K562 (cell line): ENCODE measurements at regions not wholly inside any gene's neighbourhood (a gene's known extent, or its start where the extent isn't known, plus 50 kb on each side); places are given as distances from the start of the nearest gene placed in this dataset.

ENCODE experiments used
- ATAC-seq: fragments of 200-7000 bp; cut with Tn5 transposase; 3 replicates; pipeline ENCODE4 v1.9.1; 2020; ENCODE audit warnings: moderate library complexity
- BruUV-seq: library from RNA; stranded (reverse); fragments of 400-500 nt; replicated peaks from 2 replicates; lab custom pipeline; 2021; lab: Mats Ljungman, UMichigan
- CTCF ChIA-PET: fragments of 300-600 bp; formaldehyde crosslinking; extraction: SDS; loops from one replicate; lab custom pipeline; 2021; ENCODE audit warnings: low intra/inter-chr PET ratio; lab: Yijun Ruan, JAX
- POLR2A ChIA-PET: fragments of 300-600, 350-650 bp; sonication (Branson Sonifier 250); formaldehyde crosslinking; extraction: SDS; loops from one replicate; lab custom pipeline; 2021; ENCODE audit warnings: antibody characterized with exemption, inconsistent platforms; lab: Yijun Ruan, JAX
- DNase-seq, 4 experiments: peaks; one replicate each; pipeline versions ENCODE4 v3.0.0 to v3.0.0-alpha.2; 2011 to 2018; ENCODE audit warnings: low spot score in 3 of 4, mixed read lengths in 3 of 4; ENCODE audit errors: extremely low read depth in 1 of 4
- FAIRE-seq: peaks from 2 replicates; lab custom pipeline; 2011; peaks lifted over from hg19 to GRCh38; lab: Jason Lieb, UNC
- H2AFZ ChIP-seq: 2 replicates; pipeline ENCODE4 v1.6.0; 2011; ENCODE audit warnings: low read depth, low read length, control low read depth, inconsistent platforms
- H3K27ac ChIP-seq: fragments of 200-600 bp; 3 replicates; pipeline ENCODE4 v1.8.0; 2011; ENCODE audit warnings: low read depth, mild to moderate bottlenecking, control low read depth, inconsistent platforms, low read length, moderate library complexity, mixed read lengths; ENCODE audit errors: extremely low read depth
- H3K27me3 ChIP-seq, 2 experiments: fragments of 300-600 bp in 1 of 2; 2 replicates in 1 of 2; 3 replicates in 1 of 2; pipeline versions ENCODE4 v1.6.0 to v1.8.0; 2011; ENCODE audit warnings: inconsistent platforms in 2 of 2, low read length in 2 of 2, mild to moderate bottlenecking in 1 of 2, mixed read lengths in 1 of 2, moderate library complexity in 1 of 2; ENCODE audit not compliant: control insufficient read depth in 2 of 2, insufficient read depth in 2 of 2
- H3K36me3 ChIP-seq: fragments of 300-600 bp; 3 replicates; pipeline ENCODE4 v1.8.0; 2011; ENCODE audit warnings: mild to moderate bottlenecking, low read length, inconsistent platforms; ENCODE audit not compliant: control insufficient read depth, insufficient read depth
- H3K4me1 ChIP-seq, 2 experiments: fragments of 200-600 bp in 1 of 2; replicated peaks in 1 of 2; 2 replicates in 1 of 2; 3 replicates in 1 of 2; pipeline versions ENCODE4 v1.5.1 to v1.8.0; 2011; ENCODE audit warnings: inconsistent platforms in 2 of 2, low read length in 2 of 2, mild to moderate bottlenecking in 1 of 2, mixed read lengths in 1 of 2, moderate library complexity in 1 of 2; ENCODE audit not compliant: control insufficient read depth in 2 of 2, insufficient read depth in 2 of 2
- H3K4me2 ChIP-seq: 2 replicates; pipeline ENCODE4 v1.6.1; 2011; ENCODE audit warnings: low read length, control low read depth, inconsistent platforms, mixed read lengths; ENCODE audit not compliant: insufficient read depth
- H3K4me3 ChIP-seq: fragments of 200-600 bp; sonication (generic), shearing (Covaris generic); 2 replicates; pipeline ENCODE4 v1.5.1; 2016; ENCODE audit warnings: control low read depth, inconsistent platforms
- H3K79me2 ChIP-seq: fragments of 200-600 bp; 3 replicates; pipeline ENCODE4 v1.8.0; 2011; ENCODE audit warnings: low read length, inconsistent platforms; ENCODE audit not compliant: control insufficient read depth, insufficient read depth
- H3K9ac ChIP-seq, 2 experiments: 2 replicates each; pipeline versions ENCODE4 v1.6.0 to v1.6.1; 2011; ENCODE audit warnings: low read depth in 2 of 2, low read length in 2 of 2, control low read depth in 1 of 2, inconsistent platforms in 1 of 2, mild to moderate bottlenecking in 1 of 2, mixed read lengths in 1 of 2; ENCODE audit not compliant: insufficient read depth in 1 of 2
- H3K9me1 ChIP-seq: one replicate; pipeline ENCODE4 v1.6.0; 2011; ENCODE audit warnings: inconsistent platforms, mild to moderate bottlenecking, low read length, moderate library complexity; ENCODE audit not compliant: control insufficient read depth, insufficient read depth
- H3K9me3 ChIP-seq: replicated peaks from 2 replicates; pipeline ENCODE4 v1.5.1; 2011; ENCODE audit warnings: low read depth, low read length, inconsistent platforms; ENCODE audit not compliant: control insufficient read depth, insufficient read depth
- H4K20me1 ChIP-seq: replicated peaks from 2 replicates; pipeline ENCODE4 v1.6.1; 2011; ENCODE audit warnings: low read length, inconsistent platforms, mixed read lengths; ENCODE audit not compliant: control insufficient read depth, insufficient read depth
- ATF2 ChIP-seq: sonication (generic); formaldehyde crosslinking; IDR thresholded peaks from 2 replicates; pipeline ENCODE4 v1.8.1; 2022; ENCODE audit warnings: missing genetic modification reagents
- CREM ChIP-seq: IDR thresholded peaks from 2 replicates; pipeline ENCODE4 v1.6.1; 2014; ENCODE audit warnings: antibody characterized with exemption, low read depth
- DEAF1 ChIP-seq: fragments of 450-650 bp; formaldehyde crosslinking; IDR thresholded peaks from 2 replicates; pipeline ENCODE4 v1.4.0; 2020; ENCODE audit warnings: mild to moderate bottlenecking, moderate library complexity
- HDGF ChIP-seq: fragments of 450-650 bp; IDR thresholded peaks from 2 replicates; pipeline ENCODE4 v1.6.1; 2016
- HNRNPH1 ChIP-seq: fragments of 200-400 bp; formaldehyde crosslinking; optimal IDR thresholded peaks from 2 replicates; pipeline ENCODE3; 2017; ENCODE audit warnings: low read depth, mild to moderate bottlenecking, low read length, moderate library complexity
- HSF4 ChIP-seq: fragments of 250-450 bp; sonication (Bioruptor Pico); IDR thresholded peaks from 2 replicates; pipeline ENCODE4 v2.1.2; 2022; ENCODE audit warnings: mild to moderate bottlenecking, moderate library complexity, borderline replicate concordance
- MCM5 ChIP-seq: fragments of 450-650 bp; IDR thresholded peaks from 2 replicates; pipeline ENCODE4 v1.6.1; 2016; ENCODE audit warnings: low read depth
- NFIC ChIP-seq: fragments of 450-650 bp; IDR thresholded peaks from 2 replicates; pipeline ENCODE4 v1.6.1; 2017; ENCODE audit warnings: mild to moderate bottlenecking, inconsistent platforms
- PCBP2 ChIP-seq: fragments of 200-400 bp; formaldehyde crosslinking; IDR thresholded peaks from 2 replicates; pipeline ENCODE4 v1.6.1; 2018; ENCODE audit warnings: low read length, low read depth, mild to moderate bottlenecking, moderate library complexity; ENCODE audit not compliant: poor library complexity, severe bottlenecking
- PTBP1 ChIP-seq: fragments of 200-400 bp; formaldehyde crosslinking; IDR thresholded peaks from 2 replicates; pipeline ENCODE4 v1.6.1; 2017; ENCODE audit warnings: low read depth, low read length
- RNF2 ChIP-seq: sonication (generic); IDR thresholded peaks from 2 replicates; pipeline ENCODE4 v1.6.1; 2016
- SRSF1 ChIP-seq: fragments of 200-400 bp; formaldehyde crosslinking; IDR thresholded peaks from 2 replicates; pipeline ENCODE4 v1.6.1; 2017; ENCODE audit warnings: mild to moderate bottlenecking, low read depth, low read length, moderate library complexity
- ZNF561 ChIP-seq: fragments of 450-650 bp; formaldehyde crosslinking; conservative IDR thresholded peaks from 2 replicates; pipeline ENCODE4 v1.4.0; 2020; ENCODE audit warnings: mild to moderate bottlenecking, moderate library complexity
- ZNF639 ChIP-seq, 2 experiments: fragments of 200-800 bp in 1 of 2; sonication (Bioruptor generic) in 1 of 2; sonication (generic) in 1 of 2; formaldehyde crosslinking in 1 of 2; IDR thresholded peaks in 1 of 2; conservative IDR thresholded peaks in 1 of 2; 2 replicates each; pipeline versions ENCODE4 v1.5.0 to v1.6.1; 2016 to 2020; ENCODE audit warnings: missing compliant biosample characterization in 1 of 2, missing genetic modification characterization in 1 of 2, missing genetic modification reagents in 1 of 2
- ZNF778 ChIP-seq: fragments of 450-650 bp; formaldehyde crosslinking; IDR thresholded peaks from 2 replicates; pipeline ENCODE4 v1.4.0; 2020; ENCODE audit warnings: mild to moderate bottlenecking, moderate library complexity
- WGBS: fragments of 100-300 bp; shearing (Covaris generic); methylation state at CpG from one replicate; pipeline ENCODE4 v1.1.6; 2016; ENCODE audit warnings: low coverage, mixed read lengths; ENCODE audit not compliant: insufficient coverage; ENCODE audit errors: missing lambda C conversion rate; 5-methylcytosine and 5-hydroxymethylcytosine counted together
- in situ Hi-C: fragments of 300-500 bp; cut with MboI; formaldehyde crosslinking; loops from 4 replicates; pipeline ENCODE4 v1.15.0; 2018; ENCODE audit warnings: inconsistent platforms, mixed read lengths
- intact Hi-C: fragments of 100-400 bp; cut with micrococcal nuclease; formaldehyde crosslinking; loops from 2 replicates; pipeline ENCODE4 v1.14.2; 2022

DNA sequence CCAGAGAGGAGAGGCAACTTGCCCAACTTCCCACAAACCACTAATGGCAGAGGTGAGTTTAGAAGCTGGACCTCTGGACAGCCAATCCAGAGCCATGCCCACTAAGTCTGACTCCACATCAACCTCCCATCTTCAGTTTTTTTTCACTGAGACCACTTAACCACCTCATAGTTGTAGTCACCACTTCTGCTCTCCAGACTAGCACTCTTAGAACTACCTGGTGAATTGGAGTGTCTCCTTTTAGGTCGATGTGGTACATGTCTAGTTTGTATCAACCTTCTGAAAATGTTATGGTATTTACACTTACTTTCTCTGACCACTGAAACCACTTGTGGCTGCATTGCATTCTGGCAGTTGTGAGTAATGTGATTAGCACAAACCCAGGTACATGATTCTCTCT lies 743.6 kb upstream of the FANCL start (continued):
- no peak for TF ChIP-seq ATF2 (CRISPR knock-in tag)
- no peak for TF ChIP-seq HNRNPH1
- no peak for TF ChIP-seq HSF4 (CRISPR knock-in tag)
- TF ChIP-seq SRSF1 = no peak

DNA sequence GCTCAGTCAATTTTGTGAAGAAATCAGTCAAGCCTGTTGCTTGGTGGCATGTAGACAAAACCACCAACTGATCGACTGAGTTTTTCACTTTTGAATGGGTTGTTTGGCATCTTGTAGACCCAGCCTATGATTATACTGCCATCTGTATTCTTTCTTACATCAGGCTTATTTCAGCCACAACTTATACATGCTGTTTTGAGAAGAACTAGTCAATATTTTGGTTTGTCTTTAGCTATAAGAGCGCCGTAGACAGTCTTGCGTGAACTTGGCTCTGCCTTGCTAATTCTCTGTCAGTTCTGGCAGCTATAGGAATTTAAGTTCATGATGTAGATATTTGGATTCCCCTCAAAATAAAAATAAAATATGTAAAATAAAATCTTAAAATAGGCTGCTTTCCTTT lies 742.0 kb upstream of the FANCL start:
- no peak for FAIRE-seq
- Histone ChIP-seq H3K27ac (no peak overlapping the region), H3K4me2 (no peak overlapping the region), H3K36me3 (no peaks in the 10 kb centered on the region), H3K79me2 (no peaks in the 10 kb centered on the region), H2AFZ (no peak overlapping the region), H3K9ac (no peak overlapping the region), H3K4me3 (no peak overlapping the region), H3K27me3 (no peaks in the 10 kb centered on the region), H3K9me1 (no peaks in the 10 kb centered on the region), H3K9me3 (no peaks in the 10 kb centered on the region), H4K20me1 (no peaks in the 10 kb centered on the region), H3K4me1 (no peaks in the 10 kb centered on the region)
- no peak for DNase-seq
- BruUV-seq = no TSS peak
- in situ Hi-C loops = no loop called here
- intact Hi-C loops = no loop called here
- no peak for ATAC-seq
- ChIA-PET POLR2A (no interaction called here), CTCF (no interaction called here)
- WGBS = 9% methylated on average over 4 of the region's 4 CpGs
- no peak for TF ChIP-seq ZNF639 (CRISPR knock-in tag; conservative IDR thresholded peaks at IDR 0.05 in 1 of 2, IDR thresholded peaks at IDR 0.05 in 1 of 2)
- no peak for TF ChIP-seq PCBP2
- no peak for TF ChIP-seq NFIC
- TF ChIP-seq ZNF778 = no peak
- no peak for TF ChIP-seq PTBP1
- no peak for TF ChIP-seq DEAF1 (CRISPR knock-in tag)
- TF ChIP-seq RNF2 = no peak
- TF ChIP-seq CREM = no peak
- TF ChIP-seq HDGF = no peak
- TF ChIP-seq MCM5 = no peak
- TF ChIP-seq ZNF561 (CRISPR knock-in tag) = no peak
